Medulla oblongata (tissue), 1 donor: ENCODE measurements at regions not wholly inside any gene's neighbourhood (a gene's known extent, or its start where the extent isn't known, plus 50 kb on each side); places are given as distances from the start of the nearest gene placed in this dataset.

Source experiments
- DNase-seq: peaks from one replicate; pipeline ENCODE4 v3.0.0-alpha.2; 2015; ENCODE audit errors: extremely low spot score

- no peak for DNase-seq
Measured at GRCh38 chr2:42957861-42958301, 165.5 kb upstream of the HAAO start.

GRCh38 chr2:42957109-42957860, 164.9 kb upstream of the HAAO start:
- no peak for DNase-seq

DNA sequence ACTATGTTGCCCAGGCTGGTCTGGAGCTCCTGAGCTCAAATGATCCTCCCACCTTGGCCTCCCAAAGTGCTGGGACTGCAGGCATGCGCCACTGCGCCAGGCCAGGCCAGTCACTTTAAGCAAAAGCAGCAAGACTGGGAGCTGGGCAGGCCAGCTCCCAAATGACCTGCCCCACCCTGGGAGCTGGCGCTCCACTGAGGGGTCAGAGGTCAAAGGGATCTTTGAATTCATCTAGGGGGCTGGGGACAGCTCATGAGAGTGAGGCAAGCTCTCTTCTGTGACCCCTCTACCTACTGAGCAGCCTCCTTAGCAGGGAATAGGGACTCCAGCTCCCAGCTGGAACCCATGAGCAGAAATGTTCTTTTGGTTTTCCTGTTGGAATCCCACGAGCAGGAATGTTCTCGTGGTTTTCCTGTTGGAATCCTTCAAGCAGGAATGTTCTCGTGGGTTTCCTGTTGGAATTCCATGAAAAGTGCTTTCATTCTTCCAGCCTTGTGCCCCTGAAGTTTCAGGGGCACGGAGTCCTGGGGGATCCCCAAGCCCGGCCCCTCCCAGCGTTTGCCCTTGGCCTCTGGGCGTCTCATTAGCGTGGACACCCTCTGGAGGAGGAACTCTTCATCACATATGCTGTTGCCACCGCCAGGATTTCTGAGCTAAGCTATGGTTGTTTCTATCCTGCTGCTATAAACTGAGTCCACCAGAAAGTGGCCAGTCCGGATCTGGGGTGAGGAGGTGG, 162.0 kb upstream of the HAAO start:
- no peak for DNase-seq

DNA sequence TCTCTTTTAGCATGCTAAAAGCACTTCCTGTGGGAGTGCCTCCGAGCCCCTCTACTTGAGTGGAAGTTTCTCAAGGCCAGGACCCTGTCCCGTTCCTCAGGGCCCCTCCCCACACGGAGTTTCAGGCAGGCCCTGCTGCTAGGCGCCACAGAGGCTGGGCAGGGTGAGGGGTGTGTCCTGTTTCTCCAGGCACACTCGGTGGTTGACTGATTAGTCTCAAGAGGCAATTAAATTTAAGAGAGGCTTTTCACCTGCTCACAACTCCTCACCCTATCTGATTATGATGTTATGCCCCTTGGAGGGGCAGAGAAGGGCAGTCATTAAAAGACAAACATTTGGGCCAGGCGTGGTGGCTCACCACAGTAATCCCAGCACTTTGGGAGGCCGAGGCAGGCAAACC, 160.8 kb upstream of the HAAO start:
- DNase-seq, result no peak

DNA sequence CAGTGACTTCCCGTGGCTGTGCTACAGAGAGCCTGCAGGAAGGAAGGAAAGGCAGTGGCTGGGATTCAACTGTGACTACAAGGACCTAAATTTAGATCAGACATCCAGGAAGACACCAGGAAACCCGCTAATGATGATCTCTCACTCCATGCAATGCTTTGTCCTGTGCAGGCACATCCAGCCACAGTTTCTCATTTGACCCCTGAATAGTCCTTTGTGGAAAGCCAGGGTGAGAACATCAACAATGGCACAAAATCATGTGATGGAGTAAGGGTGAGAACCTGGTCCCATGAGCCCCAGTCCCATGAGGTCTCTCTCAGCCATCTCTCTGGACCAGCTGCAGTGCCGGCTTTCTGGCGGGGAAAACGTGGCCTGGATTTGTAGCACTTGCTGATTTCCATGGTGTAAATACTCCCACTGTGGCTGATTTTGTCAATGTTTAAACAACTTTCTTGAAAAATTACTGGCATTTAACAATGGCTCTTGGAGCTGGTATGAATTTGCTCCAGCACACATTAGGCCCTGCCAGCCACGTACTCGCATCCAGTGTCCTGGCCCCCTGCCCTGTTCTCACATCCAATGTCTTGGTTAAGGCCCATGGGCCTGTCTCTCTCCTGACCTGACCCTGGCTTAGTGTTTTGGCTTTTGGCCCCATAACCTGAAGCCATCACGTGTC, 159.0 kb upstream of the HAAO start:
- no peak for DNase-seq

GRCh38 chr2:42949125-42949524, 156.7 kb upstream of the HAAO start:
- DNase-seq, result no peak

DNA sequence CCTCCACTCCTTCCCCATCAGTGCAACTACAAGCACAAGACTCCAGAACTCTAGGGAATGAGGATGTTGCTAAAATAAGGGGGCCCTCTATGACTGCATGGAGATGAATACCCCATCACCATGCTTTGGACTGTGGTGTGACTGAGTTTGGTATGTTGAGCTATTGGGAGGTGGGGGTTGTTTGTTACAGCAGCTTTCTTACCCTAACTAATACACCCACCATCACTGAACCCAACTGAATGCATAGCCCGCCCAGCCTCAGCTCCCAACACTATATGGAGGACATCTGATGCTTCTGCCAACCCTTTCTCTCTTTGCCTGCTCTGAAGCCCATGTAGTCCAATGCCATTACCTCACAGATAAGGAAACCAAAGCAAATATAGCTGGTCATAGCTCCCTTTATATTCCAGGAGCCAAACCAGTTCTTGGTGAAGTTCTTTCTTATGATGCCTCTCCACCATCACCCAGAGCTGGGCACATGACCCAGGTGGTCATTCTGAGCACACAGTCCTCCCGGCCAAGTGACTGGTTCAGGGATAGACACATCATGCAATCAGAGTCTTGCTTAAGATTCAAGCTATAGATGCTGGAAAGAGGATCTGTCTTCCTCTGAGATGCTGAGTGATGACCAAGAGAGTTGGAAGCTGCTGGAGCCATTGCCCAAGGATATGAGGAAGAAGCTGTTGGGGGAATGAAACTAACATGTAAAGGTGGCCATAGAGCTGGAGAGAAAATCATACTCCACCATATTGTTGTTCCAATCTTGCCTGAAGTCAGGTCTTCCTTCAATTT, 155.6 kb upstream of the HAAO start:
- DNase-seq, result no peak

GRCh38 chr2:42944779-42945415, 152.5 kb upstream of the HAAO start:
- DNase-seq, result no peak

- DNase-seq, result no peak
Measured at GRCh38 chr2:42942990-42943493, 150.7 kb upstream of the HAAO start.

GRCh38 chr2:42942214-42942989, 150.0 kb upstream of the HAAO start:
- DNase-seq, result no peak

- no peak for DNase-seq
Measured at GRCh38 chr2:42941633-42942176, 149.3 kb upstream of the HAAO start.

DNA sequence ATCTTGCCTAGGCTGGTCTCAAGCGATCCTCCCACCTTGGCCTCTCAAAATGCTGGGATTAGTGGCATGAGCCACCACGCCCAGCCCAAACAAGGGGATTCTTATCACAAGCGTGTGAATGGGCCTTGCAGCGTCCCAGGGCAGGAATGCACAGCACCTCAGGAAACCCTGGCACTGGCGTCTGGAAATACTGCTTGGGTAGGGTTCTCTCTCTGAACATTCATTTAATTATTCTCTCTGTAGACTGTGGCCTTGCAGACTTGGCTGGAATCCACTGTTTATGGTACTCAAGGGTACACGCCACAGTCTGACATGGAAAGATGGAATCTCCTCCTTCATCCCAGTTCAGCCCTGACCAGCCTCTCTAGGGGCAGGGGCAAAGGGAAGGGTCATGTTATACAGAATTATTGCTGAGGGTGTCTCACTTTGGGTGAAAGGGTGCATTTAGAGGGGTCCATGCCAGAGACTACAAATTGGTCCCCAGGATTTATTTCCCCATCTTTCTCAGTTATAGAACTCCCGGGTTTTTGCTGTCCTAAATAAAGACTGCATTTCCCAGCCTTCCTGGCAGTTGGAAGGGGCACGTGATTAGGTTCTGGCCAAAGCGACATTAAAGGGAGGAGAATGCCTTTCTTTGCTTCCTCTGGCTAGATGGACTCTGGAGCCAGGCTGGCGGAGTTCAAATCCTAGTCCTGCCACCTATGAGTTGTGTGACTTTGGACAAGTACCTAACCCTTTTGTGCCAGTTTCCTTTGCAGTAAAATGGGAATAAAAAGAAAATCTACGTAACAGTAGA, 147.2 kb upstream of the HAAO start:
- DNase-seq, result no peak

DNA sequence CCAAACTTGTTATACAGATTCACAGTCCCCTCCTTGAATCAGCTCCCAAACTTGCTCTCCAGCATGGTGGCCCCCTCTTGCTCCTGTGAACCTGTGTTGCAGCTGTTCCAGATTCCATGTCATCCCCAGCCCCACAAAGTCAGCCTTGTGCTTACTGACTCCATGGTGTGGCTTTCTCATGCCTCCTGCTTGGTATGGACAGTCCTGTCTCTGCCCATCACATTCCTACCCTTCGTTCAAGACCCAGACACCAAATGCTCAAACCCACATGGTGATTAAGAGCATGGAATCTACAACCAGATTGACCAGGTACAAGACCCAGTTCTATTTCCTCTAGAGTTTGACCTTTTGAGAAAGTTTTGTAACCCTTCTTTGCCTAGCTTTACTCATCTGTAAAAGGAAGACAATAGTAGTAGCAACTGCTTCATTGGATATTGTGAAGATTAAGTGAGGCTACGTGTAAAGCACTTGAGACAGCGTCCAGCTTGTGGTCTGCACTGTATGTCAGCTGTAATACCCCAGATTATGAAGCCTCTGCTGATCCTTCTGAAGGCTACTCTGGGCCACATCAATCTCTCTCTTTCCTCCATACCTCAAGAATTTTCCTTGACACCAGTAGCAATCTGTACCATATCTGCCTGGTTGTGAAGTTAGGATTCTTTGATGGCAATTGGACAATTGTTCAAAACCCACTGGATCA, 146.4 kb upstream of the HAAO start:
- no peak for DNase-seq

GRCh38 chr2:42937171-42937875, 144.9 kb upstream of the HAAO start:
- DNase-seq, result no peak

DNA sequence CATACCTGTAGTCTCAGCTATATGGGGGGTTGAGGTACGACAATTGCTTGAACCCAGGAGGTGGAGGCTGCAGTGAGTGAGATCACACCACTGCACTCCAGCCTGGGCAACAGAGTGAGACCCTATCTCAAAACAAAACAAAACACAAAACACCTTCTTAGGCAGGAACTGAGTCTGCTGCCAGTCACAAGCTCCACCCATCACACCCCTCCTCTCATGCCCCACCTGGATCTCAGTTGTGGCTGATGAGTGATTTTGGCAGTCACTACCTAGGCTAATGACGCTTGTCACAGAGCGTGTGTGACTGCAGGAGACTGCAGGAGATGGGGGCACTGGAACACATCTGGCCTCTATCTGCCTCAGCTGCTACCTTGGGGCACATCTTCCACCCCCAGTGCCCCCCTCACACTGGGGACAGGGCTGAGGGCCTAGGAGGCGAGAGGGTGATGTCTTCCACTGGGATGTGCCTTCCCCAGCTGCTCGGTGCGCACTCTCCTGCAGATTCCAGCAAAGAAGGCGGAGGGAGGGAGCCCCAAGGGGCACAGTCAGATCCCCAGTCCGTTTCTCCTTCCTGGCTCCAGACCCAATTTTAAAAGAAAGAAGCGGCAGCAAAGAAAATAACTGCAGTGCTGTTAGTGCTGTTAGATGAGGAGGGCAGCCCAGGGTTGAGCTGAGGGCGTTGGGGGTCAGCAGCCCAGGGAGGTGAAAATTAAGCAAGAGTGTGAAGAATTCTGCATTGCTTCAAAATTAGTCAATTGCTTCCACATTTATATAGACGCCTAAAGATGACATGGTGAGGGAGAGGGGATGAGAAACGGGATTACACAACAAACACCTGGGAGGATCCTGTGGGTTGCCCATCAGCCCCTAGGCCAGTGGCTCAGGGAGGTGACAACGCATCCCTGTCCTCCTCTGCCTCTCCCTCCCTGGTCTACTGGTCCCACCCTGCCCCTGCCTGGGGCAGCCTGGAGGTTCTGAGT, 143.6 kb upstream of the HAAO start:
- no peak for DNase-seq

GRCh38 chr2:42934580-42935186, 142.3 kb upstream of the HAAO start:
- no peak for DNase-seq
